A673 (cell line): ENCODE measurements at regions not wholly inside any gene's neighbourhood (a gene's known extent, or its start where the extent isn't known, plus 50 kb on each side); places are given as distances from the start of the nearest gene placed in this dataset.

ENCODE experiments used
- CTCF ChIP-seq: fragments of 300-800, 200-600 bp; sonication (generic); conservative IDR thresholded peaks from 2 replicates; pipeline ENCODE4 v1.5.1; 2017; ENCODE audit warnings: low read depth, mild to moderate bottlenecking, antibody characterized with exemption, low read length, moderate library complexity, mixed read lengths
- EZH2 ChIP-seq: fragments of 200-600 bp; sonication (generic); IDR thresholded peaks from 2 replicates; pipeline ENCODE4 v1.6.1; 2017; ENCODE audit warnings: borderline replicate concordance, low read depth, mild to moderate bottlenecking, mixed read lengths, antibody characterized with exemption, low read length; ENCODE audit not compliant: poor library complexity, severe bottlenecking

GRCh38 chr21:41571938-41572510, 64.1 kb upstream of the TMPRSS2 start:
- TF ChIP-seq CTCF = no peak
- no peak for TF ChIP-seq EZH2
